Osteoblast (primary cell): ENCODE measurements at regions not wholly inside any gene's neighbourhood (a gene's known extent, or its start where the extent isn't known, plus 50 kb on each side); places are given as distances from the start of the nearest gene placed in this dataset.

Experiments used
- DNase-seq: peaks from one replicate; pipeline ENCODE4 v3.0.0; 2011; ENCODE audit warnings: low spot score, mixed read lengths; ENCODE audit not compliant: insufficient read length; ENCODE audit errors: missing footprints
- H2AFZ ChIP-seq: 2 replicates; pipeline ENCODE4 v1.6.0; 2011; ENCODE audit warnings: mild to moderate bottlenecking, low read length
- H3K27ac ChIP-seq: 2 replicates; pipeline ENCODE4 v1.5.1; 2011; ENCODE audit warnings: mild to moderate bottlenecking, low read depth, low read length, moderate library complexity
- H3K27me3 ChIP-seq: 2 replicates; pipeline ENCODE4 v1.6.0; 2012; ENCODE audit warnings: mild to moderate bottlenecking, control low read depth, inconsistent platforms, low read length, moderate library complexity; ENCODE audit not compliant: insufficient read depth
- H3K36me3 ChIP-seq: 2 replicates; pipeline ENCODE4 v1.5.1; 2011; ENCODE audit warnings: mild to moderate bottlenecking, low read length, control low read depth, moderate library complexity; ENCODE audit not compliant: insufficient read depth
- H3K4me1 ChIP-seq: 2 replicates; pipeline ENCODE4 v1.5.1; 2011; ENCODE audit warnings: mild to moderate bottlenecking, low read length, control low read depth, moderate library complexity; ENCODE audit not compliant: insufficient read depth
- H3K4me2 ChIP-seq: 2 replicates; pipeline ENCODE4 v1.6.0; 2011; ENCODE audit warnings: mild to moderate bottlenecking, low read length; ENCODE audit not compliant: insufficient read depth
- H3K4me3 ChIP-seq: fragments of 200-600 bp; sonication (generic); 3 replicates; pipeline ENCODE4 v1.5.1; 2012; ENCODE audit warnings: mild to moderate bottlenecking, low read length, inconsistent platforms; ENCODE audit not compliant: insufficient read depth
- H3K79me2 ChIP-seq: 2 replicates; pipeline ENCODE4 v1.6.0; 2012; ENCODE audit warnings: mild to moderate bottlenecking, low read length, control low read depth, inconsistent platforms; ENCODE audit not compliant: insufficient read depth
- H3K9me3 ChIP-seq: 2 replicates; pipeline ENCODE4 v1.5.1; 2011; ENCODE audit warnings: low read depth, low read length, control low read depth
- H4K20me1 ChIP-seq: 2 replicates; pipeline ENCODE4 v1.6.0; 2012; ENCODE audit warnings: mild to moderate bottlenecking, low read length, control low read depth; ENCODE audit not compliant: insufficient read depth
- CTCF ChIP-seq: IDR thresholded peaks from 2 replicates; pipeline ENCODE4 v1.5.1; 2011; ENCODE audit warnings: mild to moderate bottlenecking, low read depth, low read length, moderate library complexity; ENCODE audit errors: extremely low read depth

GRCh38 chr5:173456751-173457171 is 128.5 kb upstream of the STC2 start:
- no peaks in the 10 kb centered on the region for H3K36me3 ChIP-seq
- DNase-seq = no peak
- H2AFZ ChIP-seq = no peak overlapping the region
- H3K27ac ChIP-seq = peak overlapping the region; percentile 98
- no peaks in the 10 kb centered on the region for H4K20me1 ChIP-seq
- H3K9me3 ChIP-seq = no peaks in the 10 kb centered on the region
- no peak for TF ChIP-seq CTCF
- H3K4me3 ChIP-seq = no peak overlapping the region
- no peaks in the 10 kb centered on the region for H3K79me2 ChIP-seq
- H3K4me2 ChIP-seq = peak overlapping the region; percentile 7
- peaks cover 65% of the 10 kb centered on the region for H3K4me1 ChIP-seq
- H3K27me3 ChIP-seq = no peaks in the 10 kb centered on the region

GRCh38 chr5:173456181-173456580 is 128.0 kb upstream of the STC2 start:
- no peaks in the 10 kb centered on the region for H3K79me2 ChIP-seq
- H3K4me3 ChIP-seq = no peak overlapping the region
- H3K4me1 ChIP-seq = peaks cover 71% of the 10 kb centered on the region
- H4K20me1 ChIP-seq = no peaks in the 10 kb centered on the region
- peak overlapping the region; percentile 98 for H3K27ac ChIP-seq
- no peak for DNase-seq
- no peaks in the 10 kb centered on the region for H3K27me3 ChIP-seq
- TF ChIP-seq CTCF = no peak
- no peaks in the 10 kb centered on the region for H3K9me3 ChIP-seq
- peak overlapping the region; percentile 10 for H3K4me2 ChIP-seq
- no peaks in the 10 kb centered on the region for H3K36me3 ChIP-seq
- no peak overlapping the region for H2AFZ ChIP-seq

GRCh38 chr5:173455599-173455957 is 127.4 kb upstream of the STC2 start:
- Histone ChIP-seq H3K27me3 (no peaks in the 10 kb centered on the region), H3K4me2 (no peak overlapping the region), H3K27ac (peak overlapping the region; percentile 98), H3K4me1 (peaks cover 73% of the 10 kb centered on the region), H3K9me3 (no peaks in the 10 kb centered on the region), H4K20me1 (no peaks in the 10 kb centered on the region), H2AFZ (no peak overlapping the region), H3K4me3 (no peak overlapping the region), H3K36me3 (no peaks in the 10 kb centered on the region), H3K79me2 (no peaks in the 10 kb centered on the region)
- TF ChIP-seq CTCF = no peak
- no peak for DNase-seq

- Histone ChIP-seq H3K36me3 (no peaks in the 10 kb centered on the region), H3K9me3 (no peaks in the 10 kb centered on the region), H3K27me3 (no peaks in the 10 kb centered on the region), H2AFZ (no peak overlapping the region), H3K79me2 (no peaks in the 10 kb centered on the region), H4K20me1 (no peaks in the 10 kb centered on the region), H3K4me2 (peak overlapping the region; percentile 18), H3K4me3 (no peak overlapping the region), H3K27ac (peak overlapping the region; percentile 98), H3K4me1 (peaks cover 73% of the 10 kb centered on the region)
- peak; percentile 92 for DNase-seq
- TF ChIP-seq CTCF = no peak
Measured at GRCh38 chr5:173454736-173455598, 126.8 kb upstream of the STC2 start.
